HG03139 (cell line): ENCODE measurements at regions not wholly inside any gene's neighbourhood (a gene's known extent, or its start where the extent isn't known, plus 50 kb on each side); places are given as distances from the start of the nearest gene placed in this dataset.

Experiments used
- ATAC-seq: cut with Tn5 transposase; IDR thresholded peaks from one replicate; pipeline ENCODE4 v1.9.1; 2021; ENCODE audit not compliant: unreplicated experiment

DNA sequence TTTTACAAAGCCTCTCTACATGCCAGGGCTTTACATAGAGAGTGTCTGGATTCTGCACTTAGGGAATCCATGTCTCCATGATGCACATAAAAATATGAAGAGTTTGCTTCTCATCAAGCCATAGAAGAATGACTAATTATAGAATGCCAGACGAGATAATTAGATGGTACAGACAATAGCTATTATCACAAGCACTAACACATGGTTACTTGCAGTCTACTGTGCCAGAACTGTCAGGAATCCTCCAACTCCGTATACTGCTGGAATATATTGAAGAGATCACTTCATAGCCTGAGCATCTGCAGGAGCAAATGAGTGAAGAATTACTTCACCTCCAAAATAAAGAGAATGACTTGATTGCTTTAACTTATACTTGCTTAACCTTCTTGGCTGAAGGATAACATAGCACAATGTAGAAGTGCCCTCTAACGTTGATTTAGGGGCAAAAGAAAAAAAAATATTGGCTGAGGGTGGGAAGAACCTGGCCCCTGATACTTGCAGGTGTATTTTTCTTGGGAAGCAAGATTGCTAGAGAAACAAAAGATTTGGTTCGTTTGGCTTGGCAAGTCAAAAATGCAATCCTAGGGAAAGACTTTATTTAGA, 272.8 kb upstream of the FAR2 start:
- no peak for ATAC-seq

DNA sequence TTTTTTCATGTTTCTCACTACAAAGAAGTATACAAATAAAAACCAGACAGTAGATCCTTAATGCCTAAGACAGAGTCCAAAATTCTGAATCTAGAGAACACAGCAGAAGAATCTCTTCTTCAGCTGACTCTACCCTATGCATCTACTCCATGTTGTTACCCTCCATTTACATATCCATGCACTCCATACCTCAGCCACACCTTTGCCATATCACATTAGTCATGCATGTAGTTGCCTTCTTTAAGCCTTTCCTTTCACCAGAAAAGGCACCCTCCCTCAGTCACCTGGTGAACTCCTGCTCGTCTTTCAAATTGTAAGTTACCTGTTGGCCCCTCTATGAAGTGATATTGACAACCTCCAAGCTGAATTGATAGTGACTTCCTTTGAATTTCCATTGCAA, 271.2 kb upstream of the FAR2 start:
- no peak for ATAC-seq

DNA sequence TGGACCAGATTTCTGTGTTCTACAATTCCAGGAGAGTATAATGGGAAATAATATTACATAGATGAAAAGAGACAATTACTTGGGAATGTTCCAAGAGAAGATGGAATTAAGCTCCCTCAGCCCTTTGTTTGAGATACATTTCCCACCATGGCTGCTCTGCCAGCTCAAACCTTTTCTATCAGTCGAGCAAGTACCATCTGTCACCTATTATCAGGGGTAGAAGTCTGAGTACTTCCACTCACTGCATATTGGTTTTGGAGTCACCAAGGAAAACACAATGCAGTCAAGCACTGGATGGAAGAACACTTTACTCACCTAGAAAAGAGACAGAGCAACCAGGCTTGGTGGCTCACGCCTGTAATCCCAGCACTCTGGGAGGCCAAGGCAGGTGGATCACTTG, 270.4 kb upstream of the FAR2 start:
- ATAC-seq: no peak

DNA sequence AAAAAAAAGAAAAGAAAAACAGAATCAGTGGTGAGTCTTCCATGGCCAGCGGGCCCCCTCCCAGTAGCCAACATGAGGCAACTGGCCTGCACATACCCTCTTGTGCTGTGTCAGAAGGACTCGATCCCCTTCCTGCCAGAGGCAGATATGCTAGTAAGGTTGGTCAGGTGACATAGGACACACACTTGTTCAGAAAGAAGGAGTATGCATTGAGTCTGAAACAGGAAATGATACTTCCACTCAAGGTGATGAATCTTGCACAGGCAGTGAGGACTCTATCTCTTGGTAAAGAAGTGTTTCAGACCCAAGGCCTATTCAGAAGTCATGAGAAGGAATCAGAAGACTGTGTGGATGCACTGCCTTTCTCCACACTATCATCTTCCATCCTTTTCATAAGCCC, 269.7 kb upstream of the FAR2 start:
- peak; percentile 71 for ATAC-seq

DNA sequence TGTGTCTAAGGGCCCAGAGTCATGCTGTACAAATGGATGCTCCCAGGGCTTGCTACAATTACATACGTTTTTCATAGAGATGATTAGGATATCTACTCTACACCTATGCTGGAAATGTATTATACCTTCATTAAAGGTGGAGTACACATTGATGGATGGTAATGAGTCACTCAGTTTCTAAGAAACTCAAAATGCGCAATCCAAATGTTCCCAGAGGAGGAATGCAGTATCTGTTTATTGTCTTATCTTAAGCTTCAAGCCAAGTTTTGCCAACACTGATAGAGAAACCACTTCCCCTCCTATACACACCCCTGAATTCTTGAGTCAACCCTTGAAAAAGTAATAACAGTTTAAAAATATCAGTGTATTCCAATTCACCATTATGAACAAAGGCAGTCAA, 266.6 kb upstream of the FAR2 start:
- ATAC-seq: no peak

DNA sequence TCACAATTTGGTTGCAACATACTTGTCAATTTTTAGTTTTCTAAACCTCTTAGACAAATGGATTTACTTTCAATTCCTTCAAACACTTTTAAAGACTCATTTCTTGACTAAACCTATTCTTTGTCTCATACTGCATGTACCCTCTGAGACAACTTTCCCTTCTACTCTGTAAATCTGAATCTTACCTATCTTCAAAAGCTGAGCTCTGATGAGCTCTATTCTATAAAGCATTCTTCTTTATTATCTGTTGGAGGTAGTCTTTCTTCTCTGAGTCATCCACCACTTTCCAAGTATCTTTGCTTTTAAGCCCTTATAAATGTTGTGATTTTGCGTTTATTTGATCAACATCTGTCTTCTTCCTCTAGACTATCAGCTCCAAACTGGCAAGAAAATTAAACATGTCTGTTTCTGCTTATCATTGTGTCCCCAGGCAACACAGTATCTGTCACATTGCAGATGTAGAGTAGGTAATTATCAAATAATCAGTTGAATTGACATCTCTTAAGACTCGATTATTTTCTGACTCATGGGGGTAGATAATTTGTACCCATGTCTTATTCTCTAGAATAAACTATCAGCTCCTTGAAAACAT, 265.6 kb upstream of the FAR2 start:
- no peak for ATAC-seq

DNA sequence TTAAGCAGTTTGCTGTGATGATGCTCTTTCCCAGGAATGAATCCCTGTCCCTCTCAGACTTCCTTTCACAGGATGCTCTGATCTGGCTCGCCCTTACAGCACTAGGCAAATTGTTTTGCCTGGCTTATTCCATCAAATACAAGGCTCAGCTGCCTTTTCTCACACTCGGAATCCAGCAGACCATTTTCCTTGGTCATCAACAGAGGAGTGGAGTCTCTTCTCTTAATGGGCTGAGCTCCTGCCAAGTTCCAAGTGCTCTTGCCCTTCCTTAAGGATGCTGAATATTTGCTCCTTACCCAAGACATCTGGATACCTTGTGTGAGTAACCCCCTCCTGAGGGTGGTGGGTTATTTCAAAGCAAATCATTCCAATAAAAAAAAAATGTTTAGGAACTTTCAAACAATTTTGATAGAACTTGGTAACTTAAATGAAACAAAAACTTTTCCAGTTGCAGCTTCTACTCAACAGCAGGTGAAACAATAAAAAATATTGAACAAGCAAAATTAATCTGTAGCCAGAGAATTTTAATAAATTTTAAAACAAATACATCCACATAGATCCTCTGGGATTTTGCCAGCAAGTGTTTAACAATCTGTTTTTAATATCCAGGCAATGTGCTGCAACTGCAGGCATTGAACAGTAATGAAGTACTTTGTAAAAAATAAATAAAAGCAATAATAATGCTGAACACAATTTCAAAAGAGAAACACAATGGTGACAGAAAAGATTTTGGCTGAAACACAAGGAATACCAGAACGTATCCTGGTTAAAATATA, 264.0 kb upstream of the FAR2 start:
- ATAC-seq: no peak

DNA sequence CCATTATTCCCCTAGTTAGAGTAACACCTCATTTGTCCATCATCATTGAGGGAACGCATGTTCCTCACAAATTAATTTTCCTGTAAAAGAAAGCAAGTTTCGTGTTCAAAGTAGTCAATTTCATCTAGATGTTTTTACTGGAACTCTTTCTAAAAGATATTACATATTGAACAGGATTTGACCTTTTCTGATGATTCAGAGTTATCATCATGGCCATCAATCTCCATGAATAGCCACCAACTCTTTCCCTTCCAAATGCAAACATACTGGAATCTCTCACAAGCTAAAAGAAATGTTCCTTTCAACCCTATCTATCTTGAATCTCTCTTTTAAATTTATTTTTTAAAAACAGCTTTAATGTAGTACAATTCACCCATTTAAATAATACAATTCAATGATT, 263.1 kb upstream of the FAR2 start:
- ATAC-seq: no peak

DNA sequence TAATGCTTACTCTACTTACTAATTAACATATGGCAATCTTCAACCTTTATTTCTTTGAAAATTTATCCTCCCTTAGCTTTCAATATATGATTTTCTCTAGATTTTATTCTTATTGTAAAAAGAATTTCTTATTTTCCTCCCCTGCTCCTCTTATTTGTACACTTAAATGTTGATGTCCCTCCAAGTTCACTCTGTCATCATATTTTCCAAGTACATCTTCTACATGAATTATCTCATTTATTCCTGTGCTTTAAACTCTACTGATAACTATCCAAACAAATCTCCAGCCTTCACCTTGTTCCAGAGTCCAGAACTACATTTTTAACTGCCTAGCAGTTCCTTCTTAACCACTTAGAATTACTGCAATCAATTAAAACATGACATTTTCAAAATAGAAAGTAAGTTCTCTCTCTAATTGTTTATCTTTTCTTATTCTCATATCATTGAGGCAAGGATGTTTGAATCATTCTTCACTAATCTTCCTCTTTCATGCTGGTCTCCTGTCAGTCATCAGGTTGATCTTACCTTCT, 261.6 kb upstream of the FAR2 start:
- ATAC-seq: no peak

DNA sequence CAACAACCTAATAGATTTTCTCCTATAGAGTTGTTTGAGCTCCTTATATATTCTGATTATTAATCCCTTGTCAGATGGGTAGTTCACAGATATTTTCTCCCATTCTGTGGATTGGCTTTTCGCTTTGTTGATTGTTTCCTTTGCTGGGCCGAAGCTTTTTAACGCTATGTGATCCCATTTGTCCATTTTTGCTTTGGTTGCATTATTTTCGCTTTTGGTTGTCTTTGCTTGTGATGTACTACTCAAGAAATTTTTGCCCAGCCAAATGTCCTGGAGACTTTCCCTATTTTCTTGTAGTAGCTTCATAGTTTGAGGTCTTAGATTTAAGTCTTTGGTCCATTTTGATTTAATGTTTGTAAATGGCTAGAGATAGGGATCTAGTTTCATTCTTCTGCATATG, 258.4 kb upstream of the FAR2 start:
- no peak for ATAC-seq

DNA sequence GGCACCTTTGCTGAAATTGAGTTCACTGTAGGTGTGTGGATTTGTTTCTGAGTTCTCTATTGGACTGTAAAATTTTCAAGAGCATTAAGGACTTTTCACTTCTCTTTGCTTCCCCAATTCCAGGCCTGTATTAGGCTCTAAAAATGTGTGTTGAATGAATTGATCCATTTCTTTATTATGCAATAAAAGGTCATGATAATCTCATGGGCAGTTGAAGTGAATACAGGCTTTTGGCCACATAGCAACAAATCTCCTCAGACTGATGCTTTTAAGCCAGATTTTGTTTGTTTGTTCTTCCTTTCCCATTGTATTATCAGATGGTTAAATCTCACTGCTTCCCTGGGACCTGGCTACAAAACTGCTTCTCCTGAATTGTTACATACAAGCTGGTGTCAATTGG, 258.0 kb upstream of the FAR2 start:
- no peak for ATAC-seq

DNA sequence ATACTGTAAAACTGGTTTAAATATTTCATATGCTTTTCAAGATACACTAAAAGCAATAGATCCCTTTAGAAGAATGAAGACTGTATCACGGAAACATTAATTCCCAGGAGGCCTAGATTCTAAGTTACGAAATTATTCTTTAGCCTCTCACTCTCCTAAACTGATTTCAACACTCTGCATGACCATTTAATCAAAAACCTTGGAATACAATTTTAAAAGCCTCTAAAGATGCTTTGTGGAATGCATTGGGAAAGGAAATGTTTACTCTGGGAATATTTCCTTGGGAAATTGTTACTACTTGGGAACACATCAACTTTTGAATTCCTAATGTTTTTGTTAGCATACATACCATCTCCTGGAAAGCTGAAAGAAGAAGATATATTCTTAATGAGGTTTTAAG, 255.7 kb upstream of the FAR2 start:
- ATAC-seq: no peak

DNA sequence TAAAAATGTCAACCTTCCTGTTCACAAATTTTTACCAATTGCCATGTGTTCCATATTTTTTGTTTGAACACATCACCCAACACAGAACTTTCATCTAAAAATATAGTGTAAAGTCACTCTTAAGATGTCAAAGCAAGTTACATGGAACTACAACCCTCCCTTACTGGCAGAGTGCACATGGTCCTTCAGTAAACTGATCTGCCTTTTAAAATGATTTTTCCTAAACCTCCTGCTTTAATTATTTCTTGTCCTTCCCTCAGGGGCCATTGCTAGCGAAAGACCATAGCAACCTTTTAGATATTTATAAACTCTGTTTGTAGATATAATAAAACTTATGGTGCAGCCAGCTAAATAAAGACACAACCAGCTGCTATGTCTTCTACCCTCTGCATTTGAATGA, 255.2 kb upstream of the FAR2 start:
- ATAC-seq: no peak

DNA sequence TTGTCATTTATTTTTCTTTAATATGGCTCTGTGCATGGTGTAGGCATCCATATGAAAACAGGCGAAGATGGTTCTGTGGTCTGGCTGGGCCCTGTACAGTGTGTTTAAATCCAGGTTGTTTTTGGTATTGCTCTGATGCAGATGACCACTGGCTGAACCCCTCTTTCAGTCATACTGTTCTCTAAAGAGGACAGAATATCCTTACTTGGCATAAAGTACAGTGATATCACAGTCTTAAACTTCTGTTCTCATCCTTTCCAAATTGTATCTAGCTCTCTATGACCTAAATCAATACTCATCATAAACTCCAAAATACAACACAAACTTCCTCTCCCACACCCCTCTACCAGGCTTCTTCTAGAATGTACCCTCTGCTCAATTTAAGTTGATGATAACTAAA, 252.7 kb upstream of the FAR2 start:
- no peak for ATAC-seq

DNA sequence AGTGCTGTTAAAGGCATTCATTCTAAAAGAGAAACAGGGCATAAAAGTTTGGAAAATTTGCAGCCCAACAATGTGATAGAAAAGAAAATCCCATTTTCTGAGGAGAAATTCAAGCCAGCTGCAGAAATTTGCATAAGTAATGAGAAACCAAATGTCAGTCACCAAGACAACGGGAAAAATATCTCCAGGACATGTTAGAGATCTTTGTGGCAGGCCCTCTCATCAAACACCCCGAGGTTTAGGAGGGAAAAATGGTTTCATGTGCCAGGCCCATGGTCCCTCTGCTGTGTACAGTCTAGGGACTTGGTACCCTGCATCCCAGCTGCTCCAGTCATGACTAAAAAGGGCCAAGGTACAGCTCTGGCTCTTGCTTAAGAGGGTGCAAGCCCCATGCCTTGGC, 251.0 kb upstream of the FAR2 start:
- no peak for ATAC-seq

DNA sequence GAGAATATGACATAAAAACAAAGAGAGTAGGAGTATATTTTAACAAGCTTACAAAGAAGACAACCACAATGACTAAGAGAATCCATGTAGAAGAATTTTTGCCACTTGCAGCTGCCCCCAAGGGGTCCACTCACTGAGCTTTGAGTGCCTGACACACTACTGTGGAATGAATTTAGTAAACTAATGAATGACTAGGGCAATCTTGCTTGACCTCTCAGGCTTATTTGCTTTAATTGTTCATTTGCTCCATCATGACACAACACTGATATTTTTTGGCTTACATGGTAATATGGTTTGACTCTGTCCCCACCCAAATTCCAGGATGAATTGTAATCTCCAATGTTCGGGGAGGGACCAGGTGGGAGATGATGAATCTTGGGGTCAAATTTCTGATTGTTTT, 249.1 kb upstream of the FAR2 start:
- no peak for ATAC-seq

DNA sequence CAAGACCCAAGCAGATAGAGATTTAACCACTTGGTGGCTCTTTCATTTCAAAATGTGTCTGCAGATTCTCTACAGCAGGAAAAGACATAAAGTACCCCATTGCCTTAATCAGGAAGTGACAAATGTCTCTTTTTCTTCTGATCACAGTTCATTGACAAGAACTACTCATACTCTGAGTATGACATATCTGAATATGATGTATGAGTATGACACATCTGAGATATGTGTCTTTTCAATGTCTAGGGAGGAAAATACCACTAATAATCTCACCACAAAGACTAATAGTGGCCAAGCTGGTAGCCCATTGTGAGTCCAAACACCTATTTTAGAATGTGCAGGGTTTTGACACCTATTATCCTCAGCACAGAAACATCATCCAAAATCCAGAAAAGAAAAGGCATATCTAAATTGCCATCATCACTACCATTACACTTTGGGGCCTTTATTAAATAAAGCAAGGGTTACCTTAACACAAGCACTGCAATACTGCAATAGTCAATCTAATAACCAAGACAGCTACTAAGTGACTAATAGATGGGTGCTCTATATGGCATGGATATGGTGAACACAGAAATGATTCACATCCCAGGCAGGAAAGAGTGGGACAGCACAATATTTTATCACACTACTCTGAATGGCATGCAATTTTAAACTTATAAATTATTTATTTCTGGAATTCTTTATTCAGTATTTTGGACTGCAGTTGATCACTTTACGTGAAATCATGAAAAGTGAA, 243.7 kb upstream of the FAR2 start:
- ATAC-seq: no peak

DNA sequence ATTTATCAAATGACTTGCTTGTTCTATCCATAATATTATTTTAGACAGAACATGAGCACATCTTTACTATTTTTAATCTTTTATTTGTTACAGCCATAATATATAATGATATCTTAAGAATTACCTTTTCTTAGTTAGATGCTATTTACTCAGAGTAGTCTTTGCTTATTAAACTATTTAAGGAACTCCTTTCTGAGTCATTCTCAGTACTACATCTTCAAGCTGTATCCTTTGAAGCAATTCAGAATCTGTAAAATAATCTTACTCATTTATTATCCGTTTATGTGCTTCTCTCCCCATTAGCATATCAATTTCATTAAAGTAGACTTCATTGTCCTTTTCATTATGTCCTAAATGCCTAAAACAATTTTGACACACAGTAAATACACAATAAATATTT, 240.4 kb upstream of the FAR2 start:
- ATAC-seq: no peak

DNA sequence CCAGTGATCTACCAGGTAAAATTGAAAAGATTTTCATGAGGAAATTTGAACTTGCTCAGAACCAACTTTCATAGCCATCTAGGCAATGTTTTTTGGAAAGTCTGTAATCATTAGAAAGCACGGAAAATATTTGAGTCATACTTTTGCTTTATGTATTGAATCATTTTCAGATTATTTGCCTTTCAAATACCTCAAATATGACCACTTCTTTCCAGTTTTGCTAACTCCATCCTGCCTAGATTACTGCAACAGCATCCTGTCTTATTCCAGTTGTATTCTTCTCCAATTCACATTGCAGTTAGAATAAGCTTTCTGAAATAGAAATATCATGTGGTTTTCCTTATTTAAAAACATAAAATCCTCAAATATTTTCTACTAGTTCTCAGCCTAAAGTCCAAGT, 239.8 kb upstream of the FAR2 start:
- no peak for ATAC-seq

DNA sequence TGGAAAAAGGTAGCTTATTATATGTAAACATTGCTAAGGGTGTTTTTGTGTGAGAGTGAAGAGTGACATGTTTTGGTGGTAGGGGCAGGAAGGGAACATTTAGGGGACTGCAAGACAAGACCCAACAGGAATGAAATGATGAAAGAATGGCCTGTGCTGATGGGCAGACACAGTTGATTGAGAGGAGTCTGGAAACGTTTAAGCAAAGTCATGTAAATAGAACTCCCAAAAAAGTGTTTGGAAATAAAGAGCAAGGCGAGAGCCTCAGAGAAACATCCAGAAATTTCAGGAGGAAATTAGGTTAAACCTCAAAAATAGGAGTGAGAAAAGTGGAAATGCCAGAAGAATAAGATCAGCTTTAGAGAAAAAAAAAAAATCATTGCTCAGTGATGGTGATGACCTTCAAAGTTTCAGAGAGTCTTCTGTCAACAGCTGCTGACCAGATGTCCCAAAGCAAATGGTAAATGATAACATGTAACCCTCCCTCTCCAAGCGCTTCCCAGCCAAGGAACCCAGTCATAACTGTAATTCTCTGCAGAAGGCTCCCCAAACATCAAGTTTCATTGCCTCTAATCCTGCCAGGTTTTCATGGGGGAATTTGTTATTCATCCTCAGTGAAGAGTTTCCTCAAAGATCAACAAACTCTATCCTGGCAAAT, 223.2 kb upstream of the FAR2 start:
- ATAC-seq: no peak

DNA sequence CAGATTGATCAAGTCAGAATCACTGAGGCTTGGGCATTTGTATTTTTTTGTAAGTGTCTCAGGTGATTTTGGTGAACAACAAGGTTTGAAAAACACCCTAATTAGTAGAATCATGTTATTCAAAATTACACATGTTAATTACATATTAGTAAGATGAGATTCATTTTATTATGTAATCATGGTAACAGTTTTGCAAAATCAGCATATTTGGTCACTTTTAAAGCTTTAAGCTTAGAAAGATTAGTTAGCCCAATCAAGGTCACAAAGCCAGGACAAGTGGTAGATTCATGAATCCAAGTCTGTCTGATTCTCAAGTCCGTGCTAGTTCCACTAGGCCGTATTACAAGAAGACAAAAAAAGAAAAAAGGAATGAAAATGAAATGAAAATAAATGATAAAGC, 218.4 kb upstream of the FAR2 start:
- ATAC-seq: no peak
